ENCODE measurements at regions not wholly inside any gene's neighbourhood (a gene's known extent, or its start where the extent isn't known, plus 50 kb on each side); places are given as distances from the start of the nearest gene placed in this dataset.

GRCh38 chr11:110947096-110947495, 234.9 kb upstream of the ARHGAP20 start:
- Mint-ChIP-seq H3K4me1 (peaks cover 0 to 7% of the 10 kb centered on the region in 2 experiments; a peak in 2 of 4 replicates), H3K9me3 (peaks cover 0 to 3% of the 10 kb centered on the region in 2 experiments; a peak in 2 of 5 replicates), H3K36me3 (ENCODE audit: insufficient read depth in 1 of 3, low read depth in 3 of 3) (no peaks in the 10 kb centered on the region), H3K27ac (no peak overlapping the region), H3K27me3 (ENCODE audit: low read depth) (no peaks in the 10 kb centered on the region), H3K4me3 (no peak overlapping the region)
- Histone ChIP-seq H4K91ac (ENCODE audit: insufficient read length, low read depth, low read length) (no peak overlapping the region), H4K5ac (ENCODE audit: insufficient read length, low read depth, low read length) (no peak overlapping the region), H2BK20ac (ENCODE audit: low read depth, low read length, poor library complexity, severe bottlenecking) (no peak overlapping the region), H3K56ac (ENCODE audit: insufficient read length, low read depth, low read length) (no peak overlapping the region), H2AFZ (ENCODE audit: low read length) (no peak overlapping the region), H3K79me2 (ENCODE audit: insufficient read depth, low read length) (no peaks in the 10 kb centered on the region), H3K4ac (ENCODE audit: low read depth, low read length) (no peak overlapping the region), H4K8ac (replicated peaks; ENCODE audit: insufficient read length, low read depth, low read length) (no peak overlapping the region), H3K27ac (ENCODE audit: insufficient read length, low read depth, low read length) (no peak overlapping the region), H3K4me1 (ENCODE audit: insufficient read depth, low read length) (no peaks in the 10 kb centered on the region), H2BK120ac (ENCODE audit: low read depth, low read length, poor library complexity, severe bottlenecking) (no peak overlapping the region), H2AK5ac (ENCODE audit: insufficient read length, low read length) (no peak overlapping the region), H3K9me3 (ENCODE audit: control insufficient read depth, low read depth, low read length) (no peaks in the 10 kb centered on the region), H3K27me3 (ENCODE audit: insufficient read depth, low read length) (no peaks in the 10 kb centered on the region), H3K14ac (ENCODE audit: insufficient read depth, low read length) (no peak overlapping the region), H3K9ac (ENCODE audit: extremely low read depth, insufficient read length, low read length) (no peak overlapping the region), H3K79me1 (ENCODE audit: insufficient read depth, low read depth, low read length, poor library complexity, severe bottlenecking) (no peaks in the 10 kb centered on the region), H3K4me2 (ENCODE audit: insufficient read depth, insufficient read length, low read length) (no peak overlapping the region), H2BK12ac (ENCODE audit: insufficient read length, low read depth, low read length) (no peak overlapping the region), H3K23me2 (ENCODE audit: insufficient read length, low read depth, low read length, poor library complexity, severe bottlenecking) (no peaks in the 10 kb centered on the region), H2BK5ac (ENCODE audit: insufficient read length, low read length) (no peak overlapping the region), H2BK15ac (ENCODE audit: low read depth, low read length) (no peak overlapping the region), H4K20me1 (ENCODE audit: control insufficient read depth, insufficient read depth, insufficient read length) (no peaks in the 10 kb centered on the region), H3K18ac (ENCODE audit: insufficient read length, low read depth, low read length) (no peak overlapping the region), H3T11ph (ENCODE audit: low read length) (no peak overlapping the region), H3K23ac (ENCODE audit: insufficient read length, low read depth, low read length) (no peak overlapping the region)
- DNase-seq: no peak
- no CpG with 5 or more reads among the region's 3 CpGs for WGBS (ENCODE audit: extremely low coverage, insufficient read length, low lambda C conversion rate)
- no peak for TF ChIP-seq CTCF (conservative IDR thresholded peaks at IDR 0.05)
